LNCAP (cell line): ENCODE measurements at regions not wholly inside any gene's neighbourhood (a gene's known extent, or its start where the extent isn't known, plus 50 kb on each side); places are given as distances from the start of the nearest gene placed in this dataset.

ENCODE experiments used
- CTCF ChIP-seq: fragments of 450-650 bp; IDR thresholded peaks from 2 replicates; pipeline ENCODE4 v1.5.1; 2017; ENCODE audit warnings: mild to moderate bottlenecking

GRCh38 chr12:126243814-126244440, 1178.7 kb downstream of the AACS start:
- TF ChIP-seq CTCF, result no peak

- no peak for TF ChIP-seq CTCF
Measured at GRCh38 chr12:126247936-126248335, 1182.7 kb downstream of the AACS start.

GRCh38 chr12:126248871-126249403, 1183.7 kb downstream of the AACS start:
- no peak for TF ChIP-seq CTCF

- TF ChIP-seq CTCF, result no peak
Measured at GRCh38 chr12:126258190-126258589, 1193.0 kb downstream of the AACS start.

GRCh38 chr12:126262829-126263228, 1197.6 kb downstream of the AACS start:
- TF ChIP-seq CTCF, result no peak

GRCh38 chr12:126268222-126268621, 1203.0 kb downstream of the AACS start:
- no peak for TF ChIP-seq CTCF

- TF ChIP-seq CTCF, result no peak
Measured at GRCh38 chr12:126271159-126271558, 1205.9 kb downstream of the AACS start.

- TF ChIP-seq CTCF, result no peak
Measured at GRCh38 chr12:126282691-126283090, 1217.5 kb downstream of the AACS start.
